Stimulated activated CD4-positive, alpha-beta T cell treated with anti-CD3 and anti-CD28 coated beads, TNF-alpha, amount 100 ng/mL, for 24 hours (primary cell): ENCODE measurements at regions not wholly inside any gene's neighbourhood (a gene's known extent, or its start where the extent isn't known, plus 50 kb on each side); places are given as distances from the start of the nearest gene placed in this dataset.

Experiments
- DNase-seq, 3 experiments: peaks; one replicate each; pipeline ENCODE4 v3.0.0-alpha.2; 2020; ENCODE audit warnings: low read depth in 3 of 3

DNA sequence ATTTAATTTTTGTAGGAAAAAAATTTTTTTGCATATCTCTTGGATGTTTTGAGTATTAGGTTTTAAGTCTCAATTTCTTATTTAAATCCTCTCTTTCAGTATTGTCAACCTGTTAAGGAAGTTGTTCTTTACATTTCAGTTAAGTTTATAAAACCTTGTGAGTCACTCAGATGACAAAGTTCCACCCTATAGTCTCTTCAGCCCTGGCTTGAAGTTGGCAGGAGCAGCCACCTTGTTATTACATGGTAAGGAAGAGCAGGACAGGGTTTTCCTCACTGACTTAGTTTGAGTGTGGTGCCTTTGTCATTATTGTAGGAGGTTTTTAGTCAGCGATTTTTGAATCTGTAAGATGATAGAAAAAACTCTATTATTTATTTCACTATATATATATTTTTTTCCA is 2143.9 kb downstream of the MRPL39 start:
- DNase-seq = no peak

DNA sequence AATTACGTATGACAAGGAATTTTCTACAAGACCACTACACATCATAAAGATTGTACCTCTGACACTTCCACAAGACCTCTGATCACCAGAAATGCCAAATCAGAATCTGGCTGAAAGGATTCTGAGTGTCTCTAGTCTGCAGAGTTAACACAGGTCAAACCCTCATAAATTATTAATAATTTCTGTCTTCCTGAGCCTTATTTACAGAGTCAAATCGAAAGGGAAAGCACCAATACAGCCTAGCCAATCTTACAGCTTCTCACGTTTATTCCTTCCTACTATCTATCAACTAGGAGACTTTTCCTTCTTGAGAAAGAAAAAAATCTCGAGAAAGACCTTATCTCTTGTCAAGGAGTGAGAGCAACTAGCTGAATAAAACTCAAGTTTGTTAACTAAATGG is 2151.6 kb downstream of the MRPL39 start:
- DNase-seq = no peak

DNA sequence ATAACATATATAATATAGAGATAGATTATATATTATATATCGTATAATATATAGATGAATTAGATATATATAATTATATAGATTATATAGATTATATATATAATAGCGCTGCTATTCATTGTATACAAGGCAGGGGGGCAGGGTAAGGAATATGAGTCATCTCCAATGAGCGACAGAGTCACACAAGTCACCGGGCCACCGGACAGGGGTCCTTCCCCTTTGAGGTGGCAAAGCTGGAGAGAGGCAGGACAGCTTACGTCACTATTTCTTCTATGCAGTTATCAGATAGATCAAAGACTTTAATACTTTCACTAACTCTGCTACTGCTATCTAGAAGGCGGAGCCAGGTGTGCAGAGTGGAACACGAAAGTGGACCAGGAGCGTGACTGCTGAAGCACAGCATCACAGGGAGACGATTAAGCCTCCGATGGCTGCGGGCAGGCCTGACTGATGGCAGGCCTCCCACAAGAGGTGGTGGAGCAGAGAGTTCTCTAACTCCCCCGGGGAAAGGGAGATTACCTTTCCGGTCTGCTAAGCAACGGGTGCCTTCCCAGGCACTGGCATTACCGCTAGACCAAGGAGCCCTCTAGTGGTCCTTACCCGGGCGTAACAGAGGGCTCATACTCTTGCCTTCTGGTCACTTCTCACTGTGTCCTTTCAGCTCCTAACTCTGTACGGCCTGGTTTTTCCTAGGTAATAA is 2154.7 kb downstream of the MRPL39 start:
- no peak for DNase-seq

DNA sequence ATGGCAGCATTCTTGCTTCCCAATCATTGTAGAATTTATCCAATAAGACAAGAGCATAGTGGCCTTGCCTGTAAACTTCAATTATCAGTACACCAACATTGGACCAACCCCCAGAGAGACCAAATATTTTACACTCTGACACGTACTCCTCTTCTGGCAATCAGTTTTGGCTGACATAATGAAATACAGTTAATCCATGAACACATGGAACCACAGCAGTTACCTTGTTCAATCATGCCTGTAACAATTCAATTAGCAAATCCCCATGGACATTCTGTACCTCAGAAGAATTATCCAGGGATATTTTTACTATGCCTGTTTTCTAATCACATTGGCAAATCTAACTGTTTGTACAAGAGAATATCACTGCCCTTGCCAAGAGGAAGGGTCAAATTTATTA is 2162.0 kb downstream of the MRPL39 start:
- no peak for DNase-seq

DNA sequence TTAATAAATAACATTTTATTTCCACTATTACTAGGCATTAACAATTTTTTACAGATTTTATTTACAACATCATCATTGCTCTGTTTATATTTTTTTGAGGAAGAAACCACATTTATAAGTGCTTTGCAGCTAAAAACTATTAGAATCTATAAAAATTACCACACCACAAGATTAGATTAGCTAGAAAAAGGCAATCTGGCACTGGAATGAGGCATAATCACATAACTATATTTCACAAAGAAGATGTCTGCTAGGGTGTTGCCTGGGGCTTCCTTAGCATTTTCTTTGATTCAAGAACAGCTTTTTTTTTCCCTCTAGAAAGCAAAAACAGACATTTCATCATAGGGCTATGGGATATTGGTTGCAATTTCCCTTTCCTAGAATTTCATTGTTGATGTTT is 2169.2 kb downstream of the MRPL39 start:
- no peak for DNase-seq

DNA sequence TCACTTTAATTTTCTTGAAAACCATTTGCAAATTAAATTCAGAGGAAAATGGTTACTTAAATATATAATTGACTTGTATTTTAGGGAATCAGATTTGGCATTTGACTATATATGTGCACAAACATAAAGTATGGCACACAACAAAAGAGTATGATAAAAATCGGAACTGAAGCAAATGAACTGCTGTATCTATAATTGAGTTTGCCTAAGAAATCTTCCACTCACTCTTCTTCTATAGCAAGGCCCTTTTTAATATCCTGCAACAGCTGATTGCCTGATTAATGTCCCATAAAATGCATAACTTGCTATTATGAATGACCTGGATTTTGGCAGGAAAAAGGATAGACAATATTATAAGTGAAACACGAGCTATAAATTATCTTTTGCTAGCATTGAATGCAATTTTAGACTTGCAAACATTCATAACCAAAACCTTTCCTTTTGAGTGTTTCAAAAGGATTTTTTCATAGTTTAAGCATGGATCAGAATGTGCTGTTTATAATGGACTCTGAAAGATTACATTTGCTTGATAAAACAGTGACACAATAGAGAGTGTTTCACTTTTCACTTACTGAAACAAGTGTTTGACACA is 2204.3 kb downstream of the MRPL39 start:
- no peak for DNase-seq

DNA sequence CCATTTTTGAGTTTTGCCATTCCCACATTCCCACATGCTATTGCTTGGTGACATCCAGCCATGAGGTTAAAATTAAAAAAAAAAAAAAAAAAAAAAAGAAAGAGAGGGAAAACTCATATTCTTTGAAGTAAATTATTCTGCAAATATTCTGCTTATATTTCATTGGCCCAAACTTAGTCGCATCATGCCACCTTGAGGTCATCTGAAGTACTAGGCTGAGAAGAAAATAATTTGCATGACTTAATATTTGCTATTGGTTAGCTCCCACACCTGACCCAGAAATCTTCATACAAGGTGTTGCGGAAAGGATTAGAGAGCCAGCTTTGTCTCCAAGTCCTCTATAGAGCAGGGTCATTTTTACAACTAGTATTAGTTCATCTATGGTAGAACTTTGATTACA is 2206.0 kb downstream of the MRPL39 start:
- no peak for DNase-seq

DNA sequence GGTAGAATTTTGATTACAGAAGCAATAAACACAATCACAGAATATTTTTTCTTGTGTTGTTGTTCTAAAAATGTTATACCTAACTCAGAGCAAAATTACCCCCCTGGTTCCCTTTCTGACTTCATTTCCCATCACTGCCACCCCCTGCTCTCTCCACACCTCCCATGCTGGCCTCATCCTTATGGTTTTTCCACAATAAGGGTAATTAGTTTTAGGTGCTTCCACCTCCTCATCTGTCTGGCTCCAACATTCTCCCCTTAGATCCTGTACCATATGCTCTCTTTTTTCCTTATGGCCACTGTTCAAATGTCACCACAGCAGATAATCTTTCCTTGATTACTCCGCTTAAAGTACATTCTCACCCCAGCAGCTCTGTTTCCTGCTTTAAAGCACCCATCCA is 2208.6 kb downstream of the MRPL39 start:
- no peak for DNase-seq

DNA sequence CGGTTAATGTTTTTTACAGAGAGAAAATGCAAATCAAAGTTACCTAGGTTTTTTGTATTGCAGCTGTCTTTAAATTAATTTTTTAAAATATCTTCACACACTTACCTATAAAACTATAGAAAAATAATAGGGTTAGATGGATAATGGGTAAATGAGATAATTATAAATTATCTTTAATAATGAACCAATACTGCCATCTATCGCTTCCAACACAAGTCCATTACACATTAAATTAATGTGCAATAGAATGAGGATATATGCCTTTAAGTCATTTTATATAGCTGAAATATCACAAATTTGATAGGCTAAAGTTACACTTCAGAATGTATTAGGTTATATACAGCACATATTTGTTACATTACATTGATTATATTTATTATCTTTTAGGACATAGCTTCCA is 2212.8 kb downstream of the MRPL39 start:
- no peak for DNase-seq

DNA sequence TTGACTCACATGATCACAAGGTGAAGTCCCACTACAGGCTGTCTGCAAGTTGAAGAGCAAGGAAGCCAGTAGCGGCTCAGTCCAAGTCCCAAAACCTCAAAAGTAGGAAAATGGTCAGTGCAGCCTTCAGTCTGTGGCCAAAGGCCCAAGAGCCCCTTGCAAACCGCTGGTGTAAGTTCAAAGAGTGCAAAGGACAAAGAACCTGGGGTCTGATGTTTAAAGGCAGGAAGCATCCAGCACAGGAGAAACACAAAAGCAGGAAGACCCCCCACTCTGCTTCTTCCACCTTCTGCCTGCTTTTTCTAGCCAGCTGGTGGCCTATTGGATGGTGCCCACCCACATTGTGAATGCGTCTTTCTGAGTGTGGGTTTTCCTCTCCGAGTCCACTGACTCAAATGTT is 2222.6 kb downstream of the MRPL39 start:
- DNase-seq = no peak

DNA sequence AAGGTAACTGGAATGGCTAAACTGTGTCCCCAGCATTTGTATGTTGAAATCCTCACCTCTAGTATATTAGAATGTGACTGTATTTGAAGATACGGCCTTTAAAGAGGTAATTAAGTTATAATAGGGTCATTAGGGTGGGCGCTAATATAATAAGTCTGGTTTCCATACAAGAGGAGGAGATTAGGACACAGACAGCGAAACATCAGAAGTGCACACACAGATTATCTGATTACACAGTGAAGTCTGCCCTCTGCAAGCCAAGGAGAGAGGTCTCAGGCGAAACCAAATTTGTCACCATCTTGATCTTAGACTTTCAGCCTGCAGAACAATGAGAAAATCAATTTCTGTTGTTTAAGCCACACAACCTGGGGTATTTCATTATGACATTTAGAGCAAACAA is 2233.1 kb downstream of the MRPL39 start:
- no peak for DNase-seq

DNA sequence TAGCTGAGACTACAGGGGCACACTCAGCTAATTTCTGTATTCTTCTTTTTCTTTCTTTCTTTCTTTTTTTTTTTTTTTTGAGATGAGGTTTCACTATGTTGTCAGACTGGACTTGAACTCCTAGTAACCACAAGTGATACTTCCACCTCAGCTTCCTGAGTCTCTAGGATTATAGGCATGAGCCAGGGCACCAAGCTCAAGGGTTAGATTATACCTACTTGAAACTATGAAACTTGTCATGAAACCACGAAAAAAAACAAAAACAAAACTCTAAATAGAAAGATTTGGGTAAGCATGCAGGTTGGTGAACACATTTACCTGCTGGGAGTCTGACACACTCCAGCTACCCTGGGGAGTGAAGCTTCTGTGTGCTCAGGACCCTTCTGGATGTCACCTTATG is 2250.4 kb downstream of the MRPL39 start:
- no peak for DNase-seq

DNA sequence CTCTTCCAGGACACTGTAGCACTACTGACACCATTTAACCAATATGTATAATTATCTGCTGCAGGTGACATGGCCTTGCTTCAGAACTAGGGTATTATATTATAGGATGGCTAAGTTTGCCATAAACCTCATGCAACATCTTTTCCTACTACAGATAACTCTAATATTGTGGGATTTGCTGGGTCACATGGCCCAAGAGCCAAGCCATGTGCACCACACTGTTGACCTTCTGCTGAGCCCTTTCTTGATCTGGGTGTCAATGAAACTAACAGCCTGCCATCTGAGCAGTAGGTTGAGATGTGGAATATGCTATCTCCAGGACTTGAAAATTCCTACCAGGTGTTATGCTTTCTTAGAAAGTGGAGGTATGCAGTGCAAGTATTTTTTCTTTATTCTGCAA is 2291.1 kb downstream of the MRPL39 start:
- DNase-seq = no peak

DNA sequence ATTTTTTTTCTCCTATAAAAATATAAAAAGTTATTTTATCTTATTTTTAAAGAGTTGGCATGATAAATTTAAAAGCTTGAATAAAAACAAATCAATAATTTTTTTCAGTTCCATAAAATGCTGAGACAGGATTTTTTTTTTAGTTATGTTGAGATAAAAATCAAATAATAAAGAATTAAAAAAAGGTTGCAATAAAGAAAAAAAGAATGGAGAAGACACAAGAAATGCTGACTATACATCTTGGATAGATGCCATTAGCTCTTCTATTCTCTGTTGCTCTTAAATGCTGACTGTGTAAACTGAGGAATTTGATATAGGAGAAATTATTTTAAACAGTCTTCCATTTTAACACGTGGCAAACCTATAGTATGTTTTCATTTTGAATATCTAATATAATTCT is 2298.5 kb downstream of the MRPL39 start:
- no peak for DNase-seq

DNA sequence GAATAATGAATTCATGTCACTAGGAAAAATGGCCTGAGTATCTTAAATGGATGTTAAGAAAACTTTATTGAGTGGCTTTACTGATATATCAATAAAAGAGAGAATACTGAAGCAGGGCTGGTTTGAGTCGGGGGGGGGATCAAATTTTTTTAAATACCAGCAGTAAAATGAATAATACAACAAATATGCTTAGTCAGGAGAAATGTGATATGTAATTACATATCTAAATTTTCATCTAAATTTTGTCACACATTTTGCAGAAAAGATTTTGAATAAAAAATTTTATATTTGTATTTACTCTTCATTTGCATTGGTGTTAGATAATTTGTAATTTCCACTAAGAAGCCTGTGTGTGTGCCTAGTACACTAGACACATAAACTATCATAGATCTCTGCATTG is 2300.2 kb downstream of the MRPL39 start:
- DNase-seq = no peak

DNA sequence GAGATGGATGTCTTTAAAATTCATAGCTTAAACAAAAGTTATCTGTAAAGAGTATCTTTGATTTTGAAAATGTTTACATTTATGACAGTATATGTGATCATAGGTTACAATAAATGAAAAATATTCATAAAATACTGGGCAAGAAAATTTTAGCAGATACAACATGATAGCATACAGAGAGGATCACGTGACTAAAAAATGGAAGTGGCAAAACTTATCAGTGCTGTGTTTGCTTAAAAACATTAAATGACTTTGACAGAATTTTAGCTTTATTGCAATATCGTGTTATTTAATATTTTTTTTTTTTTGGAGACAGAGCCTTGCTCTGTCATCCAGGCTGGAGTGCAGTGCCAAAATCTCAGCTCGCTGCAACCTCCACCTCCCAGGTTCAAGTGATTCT is 2294.1 kb downstream of the NCAM2 start:
- DNase-seq = no peak

DNA sequence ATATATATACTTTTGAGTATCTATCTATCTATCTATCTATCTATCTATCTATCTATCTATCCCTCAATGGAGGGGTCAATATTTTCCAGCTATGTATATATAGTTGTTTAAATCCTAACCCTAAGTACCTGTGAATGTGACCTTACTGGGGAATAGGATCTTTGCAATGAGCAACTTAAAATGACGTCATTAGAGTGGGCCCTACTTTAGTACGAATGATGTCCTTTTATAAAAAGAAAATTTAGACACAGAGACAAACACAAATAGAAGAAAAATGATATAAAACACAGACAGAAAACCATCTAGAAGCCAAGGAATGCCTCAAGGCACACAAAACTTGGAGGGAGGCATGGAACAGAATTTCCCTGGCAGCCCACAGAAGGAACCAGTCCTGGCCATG is 2283.7 kb downstream of the NCAM2 start:
- DNase-seq = no peak

DNA sequence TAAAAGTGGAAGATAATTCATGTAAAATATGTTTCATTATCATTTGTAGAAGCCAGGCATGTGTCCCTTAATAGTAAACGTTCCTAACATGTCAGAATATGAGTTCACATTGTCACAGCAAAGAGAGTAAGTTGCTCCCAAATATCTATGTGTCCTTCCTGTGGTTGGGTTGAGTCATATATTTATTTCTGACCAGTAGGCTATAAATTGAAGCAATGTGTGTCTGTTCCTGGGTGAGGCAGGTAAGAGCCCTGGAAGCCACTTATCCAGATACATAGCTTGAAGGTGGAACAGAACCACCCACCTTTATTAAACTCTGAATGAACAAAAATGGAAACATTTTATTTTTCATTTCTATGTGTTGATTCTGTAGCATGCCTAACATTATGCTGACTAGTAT is 2251.6 kb downstream of the NCAM2 start:
- no peak for DNase-seq

DNA sequence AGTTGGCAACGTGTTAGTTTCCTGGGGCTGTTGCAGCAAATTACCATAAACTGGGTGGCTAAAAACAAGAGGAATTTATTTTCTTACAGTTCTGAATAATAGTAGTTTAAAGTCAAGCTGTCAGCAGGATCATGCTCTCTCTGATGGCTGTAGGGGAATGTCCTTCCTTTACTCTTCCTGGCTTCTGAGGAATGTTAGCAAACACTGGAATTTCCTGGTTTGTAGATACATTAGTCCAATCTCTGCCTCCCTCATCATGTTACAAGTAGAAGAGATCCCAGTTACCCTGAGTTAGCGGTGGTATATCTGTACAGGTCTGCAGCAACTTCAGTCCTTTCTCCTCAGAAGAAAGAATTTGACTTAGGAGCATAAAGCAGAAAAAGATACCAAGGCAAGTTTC is 2249.1 kb downstream of the NCAM2 start:
- DNase-seq = no peak

DNA sequence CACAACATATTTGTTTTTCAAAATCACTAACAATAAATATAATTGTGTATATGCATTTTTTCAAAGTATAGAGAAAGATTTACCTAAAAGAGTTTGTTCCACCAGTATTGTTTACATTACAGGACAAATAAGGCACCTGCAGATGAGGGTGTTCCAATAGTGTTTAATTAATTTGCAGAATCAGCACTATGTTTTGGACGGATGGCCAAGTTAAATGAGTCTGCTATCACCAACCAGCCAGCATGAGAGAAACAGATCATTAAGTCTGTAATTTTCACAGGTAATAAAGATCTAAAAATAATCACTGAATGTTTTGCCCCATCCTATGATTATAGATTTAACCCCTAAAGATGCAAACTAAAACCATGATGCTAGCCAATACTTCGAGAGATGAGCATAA is 2247.0 kb downstream of the NCAM2 start:
- DNase-seq = no peak

DNA sequence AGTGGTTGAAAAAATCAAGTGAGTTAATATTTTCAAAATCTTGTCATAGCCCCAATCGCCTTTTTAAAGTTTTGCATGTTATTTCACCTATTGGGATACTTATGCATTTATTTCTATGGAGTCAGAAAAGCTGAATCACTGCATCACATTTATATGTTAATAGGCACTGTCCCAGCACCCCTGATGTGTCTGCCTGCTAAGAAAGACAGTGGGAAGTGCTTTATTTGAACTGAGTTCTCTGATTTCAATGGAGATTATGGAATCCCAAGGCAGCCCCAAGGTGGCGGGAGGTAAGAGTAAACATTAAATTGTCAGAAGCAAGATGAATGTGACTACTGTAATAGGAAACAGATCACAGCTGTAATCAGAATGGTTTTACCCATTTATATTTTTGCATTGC is 2225.7 kb downstream of the NCAM2 start:
- no peak for DNase-seq

DNA sequence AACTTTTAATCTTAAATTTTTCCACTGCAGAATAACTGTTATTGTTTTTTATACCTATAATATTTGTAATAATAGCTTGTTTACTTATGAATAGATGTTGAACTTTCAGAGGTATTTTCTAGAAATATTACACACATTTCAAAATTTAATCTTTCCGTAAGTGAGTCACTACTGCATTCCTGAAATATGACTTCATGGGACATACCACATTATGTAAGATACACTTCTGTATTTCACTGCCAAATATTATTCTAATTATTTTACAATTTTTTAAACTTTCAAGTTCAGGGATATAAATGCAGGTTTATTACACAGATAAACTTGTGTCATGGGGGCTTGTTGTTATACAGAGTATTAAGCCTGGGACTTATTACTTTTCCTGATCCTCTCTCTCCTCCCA is 2220.5 kb downstream of the NCAM2 start:
- no peak for DNase-seq

DNA sequence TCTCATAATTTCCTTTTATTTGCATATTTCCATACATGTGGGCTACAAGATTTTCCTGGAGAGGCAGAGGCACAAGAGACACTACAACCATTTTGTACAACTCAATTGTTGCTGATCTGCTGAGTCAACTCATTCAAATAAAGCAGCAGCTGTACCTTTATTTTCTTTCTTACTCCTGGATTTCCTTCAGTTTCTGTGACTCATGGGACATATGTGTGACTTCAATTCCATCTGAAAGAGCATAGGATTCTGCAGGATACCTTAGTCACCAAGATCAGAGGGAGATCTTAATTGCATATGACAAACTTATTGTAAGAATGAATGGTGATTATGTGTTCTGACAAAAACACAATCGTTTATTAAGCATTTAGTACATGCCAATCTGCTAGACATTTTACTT is 2219.4 kb downstream of the NCAM2 start:
- no peak for DNase-seq

DNA sequence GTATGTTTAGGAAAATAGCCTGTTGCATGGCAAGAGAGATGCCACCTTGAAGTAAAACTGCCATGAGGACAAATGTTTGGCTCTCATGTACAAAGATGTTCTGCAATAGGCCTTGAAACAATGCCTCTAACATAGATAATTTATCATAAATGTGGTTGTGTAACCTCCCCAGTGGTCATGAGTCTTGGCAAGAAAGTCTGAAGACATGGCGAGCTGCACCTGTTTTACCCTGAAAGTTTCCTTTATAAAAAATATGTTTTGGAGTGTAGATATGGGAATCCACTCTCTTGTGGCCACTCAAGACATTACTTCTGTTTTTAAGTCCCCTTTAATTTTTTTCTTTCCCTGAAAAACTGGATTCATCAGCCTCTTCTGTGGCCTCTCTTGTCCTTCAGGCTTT is 2217.1 kb downstream of the NCAM2 start:
- no peak for DNase-seq
